ENCODE measurements at regions not wholly inside any gene's neighbourhood (a gene's known extent, or its start where the extent isn't known, plus 50 kb on each side); places are given as distances from the start of the nearest gene placed in this dataset.

DNA sequence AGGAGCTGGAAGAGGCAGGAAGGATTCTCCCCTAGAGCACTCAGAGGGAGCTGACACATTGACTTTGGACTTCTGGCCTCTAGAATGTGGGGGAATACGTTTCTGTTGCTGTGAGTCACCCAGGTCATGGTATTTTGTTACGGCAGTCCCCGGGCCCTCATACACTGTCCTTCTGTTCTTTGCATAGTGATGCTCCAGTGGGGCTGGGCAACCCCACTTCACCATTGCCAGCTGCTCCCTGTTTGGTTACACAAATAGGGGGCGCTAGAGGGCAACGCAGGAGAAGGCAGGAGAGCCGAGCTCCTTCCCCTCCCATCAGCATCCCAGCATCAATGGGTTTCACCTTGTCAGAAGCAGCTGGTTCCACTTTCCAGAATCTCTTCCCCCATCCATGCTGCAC, 257.7 kb upstream of the FOXF1 start:
- Mint-ChIP-seq H3K36me3 (ENCODE audit: unreplicated experiment) (no peaks in the 10 kb centered on the region), H3K27me3 (ENCODE audit: unreplicated experiment) (peaks cover 20% of the 10 kb centered on the region), H3K9me3 (ENCODE audit: unreplicated experiment) (peaks cover 12% of the 10 kb centered on the region), H3K27ac (ENCODE audit: unreplicated experiment) (no peak overlapping the region), H3K4me1 (ENCODE audit: unreplicated experiment) (no peaks in the 10 kb centered on the region), H3K4me3 (ENCODE audit: unreplicated experiment) (no peak overlapping the region)
- TF ChIP-seq, protein P1, sequence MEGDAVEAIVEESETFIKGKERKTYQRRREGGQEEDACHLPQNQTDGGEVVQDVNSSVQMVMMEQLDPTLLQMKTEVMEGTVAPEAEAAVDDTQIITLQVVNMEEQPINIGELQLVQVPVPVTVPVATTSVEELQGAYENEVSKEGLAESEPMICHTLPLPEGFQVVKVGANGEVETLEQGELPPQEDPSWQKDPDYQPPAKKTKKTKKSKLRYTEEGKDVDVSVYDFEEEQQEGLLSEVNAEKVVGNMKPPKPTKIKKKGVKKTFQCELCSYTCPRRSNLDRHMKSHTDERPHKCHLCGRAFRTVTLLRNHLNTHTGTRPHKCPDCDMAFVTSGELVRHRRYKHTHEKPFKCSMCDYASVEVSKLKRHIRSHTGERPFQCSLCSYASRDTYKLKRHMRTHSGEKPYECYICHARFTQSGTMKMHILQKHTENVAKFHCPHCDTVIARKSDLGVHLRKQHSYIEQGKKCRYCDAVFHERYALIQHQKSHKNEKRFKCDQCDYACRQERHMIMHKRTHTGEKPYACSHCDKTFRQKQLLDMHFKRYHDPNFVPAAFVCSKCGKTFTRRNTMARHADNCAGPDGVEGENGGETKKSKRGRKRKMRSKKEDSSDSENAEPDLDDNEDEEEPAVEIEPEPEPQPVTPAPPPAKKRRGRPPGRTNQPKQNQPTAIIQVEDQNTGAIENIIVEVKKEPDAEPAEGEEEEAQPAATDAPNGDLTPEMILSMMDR (IDR thresholded peaks at IDR 0.05) = peak; percentile 11
- DNase-seq (ENCODE audit: extremely low spot score, unreplicated experiment) = no peak

DNA sequence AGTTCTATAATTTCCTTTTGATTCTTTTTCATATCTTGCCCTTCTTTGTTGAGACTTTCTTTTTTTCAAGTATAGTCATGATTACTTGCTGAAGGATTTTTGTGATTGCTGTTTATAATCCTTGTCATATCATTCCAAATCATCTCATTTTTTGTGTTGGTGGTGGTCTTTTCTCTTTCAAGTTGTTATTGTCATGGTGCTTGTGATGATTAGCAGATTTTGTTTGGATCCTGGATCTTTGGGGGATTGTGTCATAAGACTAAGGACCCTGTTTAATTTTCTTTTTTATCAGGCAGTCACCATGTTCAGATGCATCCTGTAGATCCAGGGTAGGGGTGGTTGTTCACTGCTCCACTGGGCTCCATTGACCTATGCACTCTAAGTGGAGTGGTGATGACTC, 254.4 kb upstream of the FOXF1 start:
- H3K4me3 Mint-ChIP-seq (ENCODE audit: unreplicated experiment) = no peak overlapping the region

DNA sequence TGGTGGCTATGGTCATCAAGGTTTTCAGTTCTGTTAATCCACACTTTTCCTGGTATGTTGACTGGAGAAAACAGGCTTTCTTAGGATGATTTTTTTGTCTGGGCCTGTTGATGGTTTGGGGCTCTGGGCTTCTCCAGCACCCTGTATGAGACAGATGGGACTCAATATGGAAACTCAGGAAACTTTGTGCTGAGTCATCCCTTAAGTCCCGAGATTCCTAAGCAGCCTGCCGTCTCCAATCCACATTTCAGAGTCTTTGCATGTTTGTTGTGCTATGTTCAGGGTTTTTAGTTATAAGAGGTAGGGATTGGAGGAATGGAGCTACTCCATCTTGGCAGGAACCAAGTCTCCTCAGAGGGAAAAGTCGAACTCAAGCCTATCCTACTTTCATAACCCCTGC, 253.3 kb upstream of the FOXF1 start:
- no peak for DNase-seq (ENCODE audit: extremely low spot score, unreplicated experiment)
- Mint-ChIP-seq H3K27ac (ENCODE audit: unreplicated experiment) (no peak overlapping the region), H3K27me3 (ENCODE audit: unreplicated experiment) (peaks cover 17% of the 10 kb centered on the region), H3K36me3 (ENCODE audit: unreplicated experiment) (no peaks in the 10 kb centered on the region), H3K4me1 (ENCODE audit: unreplicated experiment) (no peaks in the 10 kb centered on the region), H3K9me3 (ENCODE audit: unreplicated experiment) (peaks cover 20% of the 10 kb centered on the region), H3K4me3 (ENCODE audit: unreplicated experiment) (no peak overlapping the region)
- TF ChIP-seq, protein P1 (IDR thresholded peaks at IDR 0.05) = no peak

More for the DNA sequence above, 254.4 kb upstream of the FOXF1 start:
- H3K27me3 Mint-ChIP-seq (ENCODE audit: unreplicated experiment) = peaks cover 18% of the 10 kb centered on the region
- H3K36me3 Mint-ChIP-seq (ENCODE audit: unreplicated experiment) = no peaks in the 10 kb centered on the region
- H3K27ac Mint-ChIP-seq (ENCODE audit: unreplicated experiment) = no peak overlapping the region
- H3K4me1 Mint-ChIP-seq (ENCODE audit: unreplicated experiment) = no peaks in the 10 kb centered on the region
- TF ChIP-seq, protein P1 (IDR thresholded peaks at IDR 0.05) = no peak
- peaks cover 12% of the 10 kb centered on the region for H3K9me3 Mint-ChIP-seq (ENCODE audit: unreplicated experiment)
- DNase-seq (ENCODE audit: extremely low spot score, unreplicated experiment) = no peak

DNA sequence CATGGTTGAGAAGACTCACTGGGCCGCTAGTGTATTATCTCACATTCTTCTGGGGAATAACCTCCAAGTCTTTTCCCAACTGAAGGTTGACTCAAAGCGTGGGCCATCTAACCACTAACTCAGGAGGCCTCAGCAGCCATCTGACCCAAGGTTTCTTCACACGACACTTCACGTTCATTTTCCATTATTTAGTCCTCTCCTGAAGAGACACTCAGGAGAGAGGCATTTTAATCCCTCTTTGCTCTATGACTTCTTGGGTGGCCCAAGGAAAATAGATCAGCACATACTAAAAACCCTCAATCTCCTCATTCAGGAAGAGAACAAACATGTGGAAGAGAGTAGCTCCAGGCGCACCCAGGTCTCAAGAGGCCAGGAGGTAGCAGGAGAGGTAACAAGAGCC, 252.8 kb upstream of the FOXF1 start:
- DNase-seq (ENCODE audit: extremely low spot score, unreplicated experiment) = no peak
- TF ChIP-seq, protein P1 (IDR thresholded peaks at IDR 0.05) = no peak
- Mint-ChIP-seq H3K4me1 (ENCODE audit: unreplicated experiment) (no peaks in the 10 kb centered on the region), H3K9me3 (ENCODE audit: unreplicated experiment) (peaks cover 20% of the 10 kb centered on the region), H3K27me3 (ENCODE audit: unreplicated experiment) (peaks cover 14% of the 10 kb centered on the region), H3K4me3 (ENCODE audit: unreplicated experiment) (no peak overlapping the region), H3K27ac (ENCODE audit: unreplicated experiment) (no peak overlapping the region), H3K36me3 (ENCODE audit: unreplicated experiment) (no peaks in the 10 kb centered on the region)

DNA sequence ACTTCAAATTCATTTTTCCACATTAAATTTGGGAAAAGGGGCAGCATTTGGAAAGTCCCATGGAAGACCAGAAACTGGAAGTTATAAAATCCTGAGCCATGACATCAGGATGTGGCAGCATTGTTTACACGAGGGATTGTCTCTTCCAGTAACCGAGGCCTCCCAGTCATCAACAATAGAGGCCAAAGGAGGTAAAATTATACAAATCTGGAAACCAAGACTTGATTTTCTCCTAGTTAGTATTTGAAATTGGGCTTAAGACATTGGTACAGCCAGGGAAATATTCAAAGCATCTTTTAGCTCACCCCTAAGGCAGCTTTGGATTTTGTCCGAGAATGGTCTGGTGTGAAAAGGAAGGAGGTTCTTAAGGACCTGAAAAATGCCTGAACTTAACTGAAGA, 251.6 kb upstream of the FOXF1 start:
- TF ChIP-seq, protein P1 (IDR thresholded peaks at IDR 0.05) = no peak
- Mint-ChIP-seq H3K9me3 (ENCODE audit: unreplicated experiment) (peaks cover 20% of the 10 kb centered on the region), H3K36me3 (ENCODE audit: unreplicated experiment) (no peaks in the 10 kb centered on the region), H3K27ac (ENCODE audit: unreplicated experiment) (no peak overlapping the region), H3K4me1 (ENCODE audit: unreplicated experiment) (no peaks in the 10 kb centered on the region), H3K4me3 (ENCODE audit: unreplicated experiment) (no peak overlapping the region), H3K27me3 (ENCODE audit: unreplicated experiment) (peaks cover 13% of the 10 kb centered on the region)
- no peak for DNase-seq (ENCODE audit: extremely low spot score, unreplicated experiment)
